NCI-H1048 (cell line): ENCODE measurements at regions not wholly inside any gene's neighbourhood (a gene's known extent, or its start where the extent isn't known, plus 50 kb on each side); places are given as distances from the start of the nearest gene placed in this dataset.

Experiments used
- DNase-seq: peaks from one replicate; lab custom pipeline; 2025; lab: John Stamatoyannopoulos, UW

DNA sequence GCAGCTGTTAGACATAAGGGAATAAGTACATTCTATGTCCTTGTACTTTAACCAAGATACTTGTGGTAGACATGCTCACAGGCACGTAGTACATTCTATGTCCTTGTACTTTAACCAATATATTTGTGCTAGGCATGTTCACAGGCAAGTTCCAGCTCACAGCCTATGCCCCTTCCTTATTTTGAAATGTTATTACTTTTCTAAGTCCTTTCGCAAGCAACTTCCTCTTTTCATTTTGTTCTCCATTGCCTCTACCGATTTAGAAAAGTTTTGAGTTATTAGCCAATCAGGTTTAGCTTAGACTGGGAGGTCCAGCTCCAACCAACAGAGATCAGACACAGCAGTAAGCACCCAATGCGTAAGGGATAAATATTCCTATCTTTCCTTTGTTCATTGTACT is 60.1 kb upstream of the NUDT7 start:
- DNase-seq = no peak

DNA sequence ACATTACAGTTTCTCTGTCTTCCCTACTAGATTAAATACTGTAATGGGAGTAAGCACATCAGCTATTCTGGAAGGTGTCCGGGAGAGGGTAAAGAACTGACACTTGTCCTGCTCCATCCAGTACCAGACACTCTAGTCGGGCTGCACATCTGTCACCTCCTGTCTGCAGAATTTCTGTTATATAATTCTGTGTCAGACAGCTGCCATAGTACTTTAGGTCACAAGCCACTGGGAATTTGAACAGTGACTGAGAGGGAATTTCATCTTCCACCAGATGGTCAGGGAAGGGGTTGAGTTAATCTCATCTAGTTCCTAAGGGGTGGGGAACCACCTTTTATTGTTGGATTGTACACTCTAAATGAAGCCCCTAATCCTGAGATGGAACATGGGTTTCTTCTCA is 58.6 kb upstream of the NUDT7 start:
- DNase-seq = no peak

DNA sequence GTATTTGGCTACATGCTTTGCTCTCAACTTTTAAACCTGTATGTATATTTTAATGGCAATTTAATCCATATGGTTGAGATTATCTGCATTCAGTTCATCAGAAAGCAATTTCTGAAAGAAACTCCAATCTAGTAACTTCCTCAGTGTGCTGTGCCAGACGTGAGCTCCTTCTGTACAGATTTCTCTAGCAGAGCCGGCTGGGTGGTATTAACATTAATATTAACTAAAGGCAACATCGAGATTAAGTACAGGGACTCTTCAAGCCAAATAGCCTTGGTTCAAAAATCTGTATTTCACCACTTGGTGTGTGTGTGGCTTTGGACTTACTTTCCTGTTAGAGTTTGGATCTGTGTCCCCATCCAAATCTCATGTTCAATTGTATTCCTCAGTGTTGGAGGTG is 55.5 kb upstream of the NUDT7 start:
- no peak for DNase-seq

DNA sequence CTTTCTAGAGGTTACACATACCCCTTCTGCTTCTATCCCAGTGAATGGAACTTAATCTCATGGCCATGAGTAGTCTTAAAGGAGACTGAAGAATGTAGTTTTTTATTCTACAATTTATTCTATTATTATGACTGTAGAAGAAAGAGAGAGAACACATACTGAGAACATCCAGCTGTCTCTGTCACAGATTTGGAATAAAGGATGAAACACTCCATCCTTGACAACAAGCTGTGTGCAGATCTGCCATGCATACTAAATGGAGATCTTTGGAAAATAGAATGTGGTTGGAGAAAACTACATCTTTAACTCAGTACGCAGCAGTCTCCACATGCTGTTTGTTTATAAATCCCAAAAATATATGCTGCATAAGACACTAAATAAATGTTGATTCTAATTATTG is 54.1 kb upstream of the NUDT7 start:
- no peak for DNase-seq

DNA sequence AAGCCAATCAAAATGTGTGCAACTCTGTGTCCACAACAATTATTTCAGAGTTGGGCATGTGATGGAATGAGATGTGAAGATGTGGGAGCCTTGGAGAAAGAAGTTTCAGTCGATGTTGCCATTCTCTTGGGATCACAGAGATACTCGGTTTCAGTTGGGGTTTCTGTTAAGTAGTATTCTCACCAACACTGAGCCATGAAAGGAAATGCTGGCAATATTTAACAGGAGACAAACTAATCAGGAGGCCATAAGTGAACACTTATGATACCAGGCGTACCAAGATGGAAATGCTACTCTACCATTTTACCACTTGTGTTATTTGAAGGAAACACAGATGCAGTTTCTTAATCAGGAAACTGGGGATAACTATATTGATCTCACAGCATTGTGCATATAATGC is 53.3 kb upstream of the NUDT7 start:
- no peak for DNase-seq
